GM12878 (cell line): ENCODE measurements at regions not wholly inside any gene's neighbourhood (a gene's known extent, or its start where the extent isn't known, plus 50 kb on each side); places are given as distances from the start of the nearest gene placed in this dataset.

ENCODE experiments used
- ATAC-seq: fragments of 200-7000 bp; cut with Tn5 transposase; 3 replicates; pipeline ENCODE4 v1.9.1; 2020; ENCODE audit warnings: mild to moderate bottlenecking, moderate library complexity
- BruUV-seq: library from RNA; stranded (reverse); fragments of 400-500 nt; replicated peaks from 2 replicates; lab custom pipeline; 2021; lab: Mats Ljungman, UMichigan
- CTCF ChIA-PET: fragments of 300-600 bp; sonication (Branson Sonifier 250); formaldehyde crosslinking; extraction: SDS; loops from one replicate; lab custom pipeline; 2021; ENCODE audit warnings: inconsistent platforms; lab: Yijun Ruan, JAX
- POLR2A ChIA-PET: fragments of 350-600 bp; formaldehyde crosslinking; extraction: SDS; loops from one replicate; lab custom pipeline; 2021; ENCODE audit warnings: inconsistent platforms; lab: Charles Lee
- RAD21 ChIA-PET: fragments of 300-600 bp; sonication (Branson Sonifier 250); formaldehyde crosslinking; loops from one replicate; lab custom pipeline; 2023; ENCODE audit warnings: antibody characterized with exemption; ENCODE audit not compliant: unreplicated experiment; lab: Charles Lee
- SMC1A ChIA-PET: fragments of 300-600 bp; sonication (Branson Sonifier 250); formaldehyde crosslinking; loops from one replicate; lab custom pipeline; 2023; ENCODE audit not compliant: unreplicated experiment, uncharacterized antibody; lab: Charles Lee
- DNase-seq: peaks from one replicate; pipeline ENCODE4 v3.0.0-alpha.2; 2011; ENCODE audit warnings: low read depth, low spot score
- FAIRE-seq: peaks from 3 replicates; lab custom pipeline; 2011; peaks lifted over from hg19 to GRCh38; lab: Jason Lieb, UNC
- H2AFZ ChIP-seq: 2 replicates; pipeline ENCODE4 v1.6.0; 2011; ENCODE audit warnings: low read depth, low read length, control low read depth; ENCODE audit not compliant: control insufficient read depth
- H3K27ac ChIP-seq: 2 replicates; pipeline ENCODE4 v1.5.1; 2011; ENCODE audit warnings: control low read depth; ENCODE audit not compliant: control insufficient read depth, insufficient read depth
- H3K27me3 ChIP-seq, 2 experiments: replicated peaks in 1 of 2; 2 replicates each; pipeline versions ENCODE4 v1.6.0 to v1.6.1; 2011; ENCODE audit warnings: low read length in 1 of 2; ENCODE audit not compliant: control insufficient read depth in 2 of 2, insufficient read depth in 2 of 2
- H3K36me3 ChIP-seq, 2 experiments: 2 replicates each; pipeline ENCODE4 v1.5.1; 2011; ENCODE audit warnings: low read length in 1 of 2; ENCODE audit not compliant: control insufficient read depth in 2 of 2, insufficient read depth in 2 of 2
- H3K4me1 ChIP-seq: 2 replicates; pipeline ENCODE4 v1.6.1; 2011; ENCODE audit warnings: mild to moderate bottlenecking, low read length, moderate library complexity, mixed read lengths; ENCODE audit not compliant: control insufficient read depth, insufficient read depth
- H3K4me2 ChIP-seq: 2 replicates; pipeline ENCODE4 v1.6.0; 2011; ENCODE audit warnings: control low read depth; ENCODE audit not compliant: control insufficient read depth, insufficient read depth
- H3K4me3 ChIP-seq: fragments of 200-600 bp; sonication (generic); 2 replicates; pipeline ENCODE4 v1.5.1; 2016
- H3K79me2 ChIP-seq: 2 replicates; pipeline ENCODE4 v1.6.0; 2011; ENCODE audit warnings: low read length; ENCODE audit not compliant: control insufficient read depth, insufficient read depth
- H3K9ac ChIP-seq: 2 replicates; pipeline ENCODE4 v1.8.0; 2011; ENCODE audit warnings: low read length, control low read depth, mixed read lengths; ENCODE audit not compliant: control insufficient read depth, insufficient read depth
- H3K9me3 ChIP-seq: replicated peaks from 3 replicates; pipeline ENCODE4 v1.5.1; 2011; ENCODE audit warnings: mild to moderate bottlenecking, low read length; ENCODE audit not compliant: control insufficient read depth, insufficient read depth
- H4K20me1 ChIP-seq: 2 replicates; pipeline ENCODE4 v1.6.0; 2011; ENCODE audit not compliant: control insufficient read depth, insufficient read depth
- ATF7 ChIP-seq: fragments of 450-650 bp; IDR thresholded peaks from 2 replicates; pipeline ENCODE4 v1.6.1; 2016; ENCODE audit warnings: low read depth, mild to moderate bottlenecking
- CREB1 ChIP-seq: IDR thresholded peaks from 2 replicates; pipeline ENCODE4 v1.6.1; 2012; ENCODE audit warnings: low read depth, mild to moderate bottlenecking, inconsistent platforms
- EED ChIP-seq: sonication (generic); IDR thresholded peaks from 2 replicates; pipeline ENCODE4 v1.6.1; 2016; ENCODE audit warnings: antibody characterized with exemption, low read depth
- EZH2 ChIP-seq: IDR thresholded peaks from 2 replicates; pipeline ENCODE4 v1.6.1; 2012; ENCODE audit warnings: low read depth, mild to moderate bottlenecking, control low read depth, inconsistent platforms, low read length, borderline replicate concordance; ENCODE audit not compliant: control insufficient read depth
- FOXM1 ChIP-seq: IDR thresholded peaks from 2 replicates; pipeline ENCODE4 v1.6.1; 2012; ENCODE audit warnings: low read depth, mild to moderate bottlenecking, inconsistent platforms, low read length, moderate library complexity
- MYC ChIP-seq: IDR thresholded peaks from 2 replicates; pipeline ENCODE4 v1.6.1; 2011; ENCODE audit warnings: mild to moderate bottlenecking, low read length, moderate library complexity, inconsistent platforms; ENCODE audit not compliant: insufficient read depth, insufficient replicate concordance, insufficient read length, severe bottlenecking
- NR2C2 ChIP-seq: IDR thresholded peaks from 2 replicates; pipeline ENCODE4 v1.6.1; 2011; ENCODE audit warnings: borderline replicate concordance, low read depth; ENCODE audit not compliant: control insufficient read depth, insufficient read length
- NRF1 ChIP-seq: conservative IDR thresholded peaks from 2 replicates; pipeline ENCODE4 v1.6.1; 2011; ENCODE audit warnings: mild to moderate bottlenecking, low read depth, low read length, improper control_type of control experiment
- PAX5 ChIP-seq: IDR thresholded peaks from 2 replicates; pipeline ENCODE4 v1.6.1; 2011; ENCODE audit warnings: low read depth, low read length, borderline replicate concordance
- RAD21 ChIP-seq: IDR thresholded peaks from 2 replicates; pipeline ENCODE4 v1.6.1; 2011; ENCODE audit warnings: mild to moderate bottlenecking, low read depth, low read length, moderate library complexity; ENCODE audit not compliant: insufficient read depth
- SPI1 ChIP-seq: IDR thresholded peaks from 2 replicates; pipeline ENCODE4 v1.6.1; 2011; ENCODE audit warnings: low read depth, mild to moderate bottlenecking, low read length, moderate library complexity, borderline replicate concordance; ENCODE audit not compliant: insufficient read depth
- ZSCAN29 ChIP-seq: fragments of 450-650 bp; IDR thresholded peaks from 2 replicates; pipeline ENCODE4 v1.6.1; 2017; ENCODE audit warnings: mild to moderate bottlenecking, moderate library complexity
- in situ Hi-C: fragments of 300-500 bp; cut with MboI; formaldehyde crosslinking; loops from 9 replicates; pipeline ENCODE4 v1.14.3; 2018; ENCODE audit warnings: mixed read lengths
- intact Hi-C: fragments of 100-400 bp; cut with micrococcal nuclease; formaldehyde crosslinking; loops from one replicate; pipeline ENCODE4 v1.14.2; 2022; ENCODE audit not compliant: unreplicated experiment
- TF ChIP-seq, protein P1 (sequence below): IDR thresholded peaks from 2 replicates; pipeline ENCODE4 v1.6.1; 2012; ENCODE audit warnings: improper control_type of control experiment, low read depth, low read length; ENCODE audit not compliant: insufficient replicate concordance
- TF ChIP-seq, protein P2 (sequence below): fragments of 450-650 bp; conservative IDR thresholded peaks from 2 replicates; pipeline ENCODE4 v1.6.1; 2017; ENCODE audit warnings: mild to moderate bottlenecking, moderate library complexity
- TF ChIP-seq, protein P3 (sequence below): IDR thresholded peaks from 2 replicates; pipeline ENCODE4 v1.6.1; 2012; ENCODE audit warnings: mild to moderate bottlenecking, low read depth, low read length

DNA sequence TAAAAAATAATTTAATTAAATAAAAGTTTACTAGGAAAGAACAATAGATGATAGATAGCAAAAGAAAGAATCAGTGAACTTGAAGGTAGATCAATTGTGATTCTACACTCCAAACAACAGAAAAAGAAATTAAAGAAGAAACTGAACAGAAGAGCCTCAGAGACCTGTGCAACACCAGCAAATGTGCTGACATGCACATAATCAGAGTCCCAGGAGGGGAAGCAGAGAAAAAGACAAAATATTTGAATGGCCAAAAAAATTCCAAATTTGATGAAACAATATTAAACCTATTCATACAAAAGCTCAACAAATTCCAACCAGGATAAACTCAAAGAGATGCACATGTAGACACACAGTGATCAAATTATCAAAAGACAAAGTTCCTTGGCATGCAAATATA lies 267.5 kb upstream of the OPRM1 start:
- Histone ChIP-seq H4K20me1 (no peaks in the 10 kb centered on the region), H3K36me3 (no peaks in the 10 kb centered on the region), H3K27ac (no peak overlapping the region), H3K4me2 (no peak overlapping the region), H3K4me3 (no peak overlapping the region), H3K27me3 (no peaks in the 10 kb centered on the region), H3K4me1 (no peaks in the 10 kb centered on the region), H3K9me3 (no peaks in the 10 kb centered on the region), H2AFZ (no peak overlapping the region), H3K9ac (no peak overlapping the region), H3K79me2 (no peaks in the 10 kb centered on the region)
- in situ Hi-C loops (no loop called here), intact Hi-C loops (no loop called here)
- BruUV-seq: no TSS peak
- SMC1A ChIA-PET: no interaction called here
- POLR2A ChIA-PET: no interaction called here
- ATAC-seq: no peak
- RAD21 ChIA-PET: no interaction called here
- DNase-seq: no peak
- no peak for FAIRE-seq
- CTCF ChIA-PET: interaction anchor here (0.6 kb wide), 1 partner anchor 310 kb away, joined by 5 read pairs; no protein-coding TSS in a partner anchor
- TF ChIP-seq EZH2 (no peak), FOXM1 (no peak), ATF7 (no peak), NRF1 (no peak), RAD21 (no peak), SPI1 (no peak), PAX5 (no peak), CREB1 (no peak), EED (no peak), NR2C2 (no peak), MYC (no peak), ZSCAN29 (no peak)
- TF ChIP-seq, protein P1, sequence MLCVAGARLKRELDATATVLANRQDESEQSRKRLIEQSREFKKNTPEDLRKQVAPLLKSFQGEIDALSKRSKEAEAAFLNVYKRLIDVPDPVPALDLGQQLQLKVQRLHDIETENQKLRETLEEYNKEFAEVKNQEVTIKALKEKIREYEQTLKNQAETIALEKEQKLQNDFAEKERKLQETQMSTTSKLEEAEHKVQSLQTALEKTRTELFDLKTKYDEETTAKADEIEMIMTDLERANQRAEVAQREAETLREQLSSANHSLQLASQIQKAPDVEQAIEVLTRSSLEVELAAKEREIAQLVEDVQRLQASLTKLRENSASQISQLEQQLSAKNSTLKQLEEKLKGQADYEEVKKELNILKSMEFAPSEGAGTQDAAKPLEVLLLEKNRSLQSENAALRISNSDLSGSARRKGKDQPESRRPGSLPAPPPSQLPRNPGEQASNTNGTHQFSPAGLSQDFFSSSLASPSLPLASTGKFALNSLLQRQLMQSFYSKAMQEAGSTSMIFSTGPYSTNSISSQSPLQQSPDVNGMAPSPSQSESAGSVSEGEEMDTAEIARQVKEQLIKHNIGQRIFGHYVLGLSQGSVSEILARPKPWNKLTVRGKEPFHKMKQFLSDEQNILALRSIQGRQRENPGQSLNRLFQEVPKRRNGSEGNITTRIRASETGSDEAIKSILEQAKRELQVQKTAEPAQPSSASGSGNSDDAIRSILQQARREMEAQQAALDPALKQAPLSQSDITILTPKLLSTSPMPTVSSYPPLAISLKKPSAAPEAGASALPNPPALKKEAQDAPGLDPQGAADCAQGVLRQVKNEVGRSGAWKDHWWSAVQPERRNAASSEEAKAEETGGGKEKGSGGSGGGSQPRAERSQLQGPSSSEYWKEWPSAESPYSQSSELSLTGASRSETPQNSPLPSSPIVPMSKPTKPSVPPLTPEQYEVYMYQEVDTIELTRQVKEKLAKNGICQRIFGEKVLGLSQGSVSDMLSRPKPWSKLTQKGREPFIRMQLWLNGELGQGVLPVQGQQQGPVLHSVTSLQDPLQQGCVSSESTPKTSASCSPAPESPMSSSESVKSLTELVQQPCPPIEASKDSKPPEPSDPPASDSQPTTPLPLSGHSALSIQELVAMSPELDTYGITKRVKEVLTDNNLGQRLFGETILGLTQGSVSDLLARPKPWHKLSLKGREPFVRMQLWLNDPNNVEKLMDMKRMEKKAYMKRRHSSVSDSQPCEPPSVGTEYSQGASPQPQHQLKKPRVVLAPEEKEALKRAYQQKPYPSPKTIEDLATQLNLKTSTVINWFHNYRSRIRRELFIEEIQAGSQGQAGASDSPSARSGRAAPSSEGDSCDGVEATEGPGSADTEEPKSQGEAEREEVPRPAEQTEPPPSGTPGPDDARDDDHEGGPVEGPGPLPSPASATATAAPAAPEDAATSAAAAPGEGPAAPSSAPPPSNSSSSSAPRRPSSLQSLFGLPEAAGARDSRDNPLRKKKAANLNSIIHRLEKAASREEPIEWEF: no peak
- TF ChIP-seq, protein P2, sequence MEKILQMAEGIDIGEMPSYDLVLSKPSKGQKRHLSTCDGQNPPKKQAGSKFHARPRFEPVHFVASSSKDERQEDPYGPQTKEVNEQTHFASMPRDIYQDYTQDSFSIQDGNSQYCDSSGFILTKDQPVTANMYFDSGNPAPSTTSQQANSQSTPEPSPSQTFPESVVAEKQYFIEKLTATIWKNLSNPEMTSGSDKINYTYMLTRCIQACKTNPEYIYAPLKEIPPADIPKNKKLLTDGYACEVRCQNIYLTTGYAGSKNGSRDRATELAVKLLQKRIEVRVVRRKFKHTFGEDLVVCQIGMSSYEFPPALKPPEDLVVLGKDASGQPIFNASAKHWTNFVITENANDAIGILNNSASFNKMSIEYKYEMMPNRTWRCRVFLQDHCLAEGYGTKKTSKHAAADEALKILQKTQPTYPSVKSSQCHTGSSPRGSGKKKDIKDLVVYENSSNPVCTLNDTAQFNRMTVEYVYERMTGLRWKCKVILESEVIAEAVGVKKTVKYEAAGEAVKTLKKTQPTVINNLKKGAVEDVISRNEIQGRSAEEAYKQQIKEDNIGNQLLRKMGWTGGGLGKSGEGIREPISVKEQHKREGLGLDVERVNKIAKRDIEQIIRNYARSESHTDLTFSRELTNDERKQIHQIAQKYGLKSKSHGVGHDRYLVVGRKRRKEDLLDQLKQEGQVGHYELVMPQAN: no peak
- TF ChIP-seq, protein P3, sequence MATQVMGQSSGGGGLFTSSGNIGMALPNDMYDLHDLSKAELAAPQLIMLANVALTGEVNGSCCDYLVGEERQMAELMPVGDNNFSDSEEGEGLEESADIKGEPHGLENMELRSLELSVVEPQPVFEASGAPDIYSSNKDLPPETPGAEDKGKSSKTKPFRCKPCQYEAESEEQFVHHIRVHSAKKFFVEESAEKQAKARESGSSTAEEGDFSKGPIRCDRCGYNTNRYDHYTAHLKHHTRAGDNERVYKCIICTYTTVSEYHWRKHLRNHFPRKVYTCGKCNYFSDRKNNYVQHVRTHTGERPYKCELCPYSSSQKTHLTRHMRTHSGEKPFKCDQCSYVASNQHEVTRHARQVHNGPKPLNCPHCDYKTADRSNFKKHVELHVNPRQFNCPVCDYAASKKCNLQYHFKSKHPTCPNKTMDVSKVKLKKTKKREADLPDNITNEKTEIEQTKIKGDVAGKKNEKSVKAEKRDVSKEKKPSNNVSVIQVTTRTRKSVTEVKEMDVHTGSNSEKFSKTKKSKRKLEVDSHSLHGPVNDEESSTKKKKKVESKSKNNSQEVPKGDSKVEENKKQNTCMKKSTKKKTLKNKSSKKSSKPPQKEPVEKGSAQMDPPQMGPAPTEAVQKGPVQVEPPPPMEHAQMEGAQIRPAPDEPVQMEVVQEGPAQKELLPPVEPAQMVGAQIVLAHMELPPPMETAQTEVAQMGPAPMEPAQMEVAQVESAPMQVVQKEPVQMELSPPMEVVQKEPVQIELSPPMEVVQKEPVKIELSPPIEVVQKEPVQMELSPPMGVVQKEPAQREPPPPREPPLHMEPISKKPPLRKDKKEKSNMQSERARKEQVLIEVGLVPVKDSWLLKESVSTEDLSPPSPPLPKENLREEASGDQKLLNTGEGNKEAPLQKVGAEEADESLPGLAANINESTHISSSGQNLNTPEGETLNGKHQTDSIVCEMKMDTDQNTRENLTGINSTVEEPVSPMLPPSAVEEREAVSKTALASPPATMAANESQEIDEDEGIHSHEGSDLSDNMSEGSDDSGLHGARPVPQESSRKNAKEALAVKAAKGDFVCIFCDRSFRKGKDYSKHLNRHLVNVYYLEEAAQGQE: no peak
